DND-41 (cell line): ENCODE measurements at regions not wholly inside any gene's neighbourhood (a gene's known extent, or its start where the extent isn't known, plus 50 kb on each side); places are given as distances from the start of the nearest gene placed in this dataset.

Experiments used
- ATAC-seq: fragments of 200-7000 bp; cut with Tn5 transposase; 3 replicates; pipeline ENCODE4 v1.9.1; 2021; ENCODE audit warnings: low read depth; ENCODE audit not compliant: insufficient read depth
- DNase-seq: peaks from one replicate; pipeline ENCODE4 v3.0.0-alpha.2; 2020
- H2AFZ ChIP-seq: 2 replicates; pipeline ENCODE4 v1.6.0; 2012; ENCODE audit warnings: low read depth, low read length
- H3K27ac ChIP-seq: 2 replicates; pipeline ENCODE4 v1.5.1; 2012; ENCODE audit warnings: low read length, inconsistent platforms
- H3K27me3 ChIP-seq: fragments of 200-600 bp; sonication (generic); 2 replicates; pipeline ENCODE4 v1.6.0; 2012; ENCODE audit warnings: low read length, mild to moderate bottlenecking, inconsistent platforms; ENCODE audit not compliant: insufficient read depth, poor library complexity
- H3K36me3 ChIP-seq: 2 replicates; pipeline ENCODE4 v1.5.1; 2012; ENCODE audit warnings: low read length, inconsistent platforms; ENCODE audit not compliant: insufficient read depth
- H3K4me1 ChIP-seq: 2 replicates; pipeline ENCODE4 v1.5.1; 2012; ENCODE audit warnings: mild to moderate bottlenecking, low read length; ENCODE audit not compliant: insufficient read depth
- H3K4me2 ChIP-seq: 2 replicates; pipeline ENCODE4 v1.6.0; 2012; ENCODE audit warnings: mild to moderate bottlenecking, moderate library complexity, low read length, inconsistent platforms; ENCODE audit not compliant: insufficient read depth
- H3K4me3 ChIP-seq, 2 experiments: fragments of 200-600 bp in 1 of 2; shearing (Covaris generic) in 1 of 2; 2 replicates each; pipeline ENCODE4 v1.5.1; 2012 to 2016; ENCODE audit warnings: inconsistent platforms in 2 of 2, low read length in 2 of 2, mild to moderate bottlenecking in 2 of 2, low read depth in 1 of 2, moderate library complexity in 1 of 2
- H3K79me2 ChIP-seq: 2 replicates; pipeline ENCODE4 v1.6.0; 2012; ENCODE audit warnings: low read length, inconsistent platforms; ENCODE audit not compliant: insufficient read depth
- H3K9ac ChIP-seq: 2 replicates; pipeline ENCODE4 v1.6.0; 2012; ENCODE audit warnings: low read depth, mild to moderate bottlenecking, inconsistent platforms, low read length, moderate library complexity
- H3K9me3 ChIP-seq: 2 replicates; pipeline ENCODE4 v1.5.1; 2012; ENCODE audit warnings: low read length, moderate library complexity, mild to moderate bottlenecking, inconsistent platforms; ENCODE audit not compliant: insufficient read depth, severe bottlenecking
- H4K20me1 ChIP-seq: 2 replicates; pipeline ENCODE4 v1.6.0; 2012; ENCODE audit warnings: low read length; ENCODE audit not compliant: insufficient read depth
- EZH2 ChIP-seq: IDR thresholded peaks from 3 replicates; pipeline ENCODE4 v1.6.1; 2012; ENCODE audit warnings: borderline replicate concordance, low read depth, mild to moderate bottlenecking, moderate library complexity, low read length, inconsistent platforms; ENCODE audit not compliant: severe bottlenecking
- TF ChIP-seq, protein P1 (sequence below): IDR thresholded peaks from 2 replicates; pipeline ENCODE4 v1.5.1; 2012; ENCODE audit warnings: borderline replicate concordance, low read length, moderate library complexity, mild to moderate bottlenecking; ENCODE audit not compliant: poor library complexity, severe bottlenecking; ENCODE audit errors: extremely low read depth

DNA sequence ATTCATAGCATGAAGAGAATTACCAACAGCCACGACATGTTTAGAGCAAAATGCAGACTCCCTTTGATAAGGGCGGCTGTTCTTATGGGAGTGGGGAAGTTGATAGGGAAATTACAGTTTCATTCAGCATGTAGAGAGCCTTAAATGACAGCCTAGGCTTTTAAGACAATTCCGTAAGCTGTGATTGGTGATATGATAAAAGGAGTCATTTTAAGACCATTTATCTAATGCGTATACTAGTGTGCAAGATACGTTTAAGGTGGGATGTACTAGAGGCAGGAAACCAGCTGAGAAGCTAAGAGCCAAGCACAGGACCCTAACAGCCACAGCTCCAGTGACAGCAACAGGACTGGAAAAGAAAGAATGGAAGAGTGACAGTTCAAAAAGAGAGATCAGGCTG, 102.2 kb upstream of the ZFP42 start:
- no peak for ATAC-seq
- DNase-seq: no peak
- Histone ChIP-seq H3K9me3 (no peaks in the 10 kb centered on the region), H3K4me1 (no peaks in the 10 kb centered on the region), H3K27ac (no peak overlapping the region), H3K9ac (no peak overlapping the region), H4K20me1 (no peaks in the 10 kb centered on the region), H3K4me2 (no peak overlapping the region), H2AFZ (no peak overlapping the region), H3K4me3 (no peak overlapping the region), H3K36me3 (no peaks in the 10 kb centered on the region), H3K79me2 (no peaks in the 10 kb centered on the region), H3K27me3 (no peaks in the 10 kb centered on the region)
- TF ChIP-seq, protein P1, sequence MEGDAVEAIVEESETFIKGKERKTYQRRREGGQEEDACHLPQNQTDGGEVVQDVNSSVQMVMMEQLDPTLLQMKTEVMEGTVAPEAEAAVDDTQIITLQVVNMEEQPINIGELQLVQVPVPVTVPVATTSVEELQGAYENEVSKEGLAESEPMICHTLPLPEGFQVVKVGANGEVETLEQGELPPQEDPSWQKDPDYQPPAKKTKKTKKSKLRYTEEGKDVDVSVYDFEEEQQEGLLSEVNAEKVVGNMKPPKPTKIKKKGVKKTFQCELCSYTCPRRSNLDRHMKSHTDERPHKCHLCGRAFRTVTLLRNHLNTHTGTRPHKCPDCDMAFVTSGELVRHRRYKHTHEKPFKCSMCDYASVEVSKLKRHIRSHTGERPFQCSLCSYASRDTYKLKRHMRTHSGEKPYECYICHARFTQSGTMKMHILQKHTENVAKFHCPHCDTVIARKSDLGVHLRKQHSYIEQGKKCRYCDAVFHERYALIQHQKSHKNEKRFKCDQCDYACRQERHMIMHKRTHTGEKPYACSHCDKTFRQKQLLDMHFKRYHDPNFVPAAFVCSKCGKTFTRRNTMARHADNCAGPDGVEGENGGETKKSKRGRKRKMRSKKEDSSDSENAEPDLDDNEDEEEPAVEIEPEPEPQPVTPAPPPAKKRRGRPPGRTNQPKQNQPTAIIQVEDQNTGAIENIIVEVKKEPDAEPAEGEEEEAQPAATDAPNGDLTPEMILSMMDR: no peak
- TF ChIP-seq EZH2: no peak

- Histone ChIP-seq H3K27ac (no peak overlapping the region), H3K27me3 (no peaks in the 10 kb centered on the region), H3K4me2 (no peak overlapping the region), H3K4me3 (no peak overlapping the region), H3K9me3 (no peaks in the 10 kb centered on the region), H3K79me2 (no peaks in the 10 kb centered on the region), H3K9ac (no peak overlapping the region), H3K4me1 (no peaks in the 10 kb centered on the region), H3K36me3 (no peaks in the 10 kb centered on the region), H2AFZ (no peak overlapping the region), H4K20me1 (no peaks in the 10 kb centered on the region)
- no peak for DNase-seq
- no peak for ATAC-seq
- TF ChIP-seq EZH2: no peak
- TF ChIP-seq, protein P1: no peak
These were observed 92.5 kb upstream of the ZFP42 start for GRCh38 chr4:187903106-187903505.

GRCh38 chr4:187903700-187904099, 91.9 kb upstream of the ZFP42 start:
- H3K79me2 ChIP-seq: no peaks in the 10 kb centered on the region
- no peak overlapping the region for H3K4me3 ChIP-seq
- H4K20me1 ChIP-seq: no peaks in the 10 kb centered on the region
- no peaks in the 10 kb centered on the region for H3K4me1 ChIP-seq
- no peaks in the 10 kb centered on the region for H3K27me3 ChIP-seq
- no peak overlapping the region for H2AFZ ChIP-seq
- H3K9me3 ChIP-seq: no peaks in the 10 kb centered on the region
- ATAC-seq (no peak), DNase-seq (no peak)
- no peak overlapping the region for H3K27ac ChIP-seq
- H3K9ac ChIP-seq: no peak overlapping the region
- H3K4me2 ChIP-seq: no peak overlapping the region
- no peaks in the 10 kb centered on the region for H3K36me3 ChIP-seq
- TF ChIP-seq, protein P1: no peak
- TF ChIP-seq EZH2: no peak

- H4K20me1 ChIP-seq: no peaks in the 10 kb centered on the region
- no peak overlapping the region for H3K4me3 ChIP-seq
- H3K9me3 ChIP-seq: no peaks in the 10 kb centered on the region
- no peak overlapping the region for H3K4me2 ChIP-seq
- TF ChIP-seq, protein P1: no peak
- no peak for TF ChIP-seq EZH2
- ATAC-seq: no peak
- H3K27me3 ChIP-seq: no peaks in the 10 kb centered on the region
- no peak overlapping the region for H2AFZ ChIP-seq
- no peaks in the 10 kb centered on the region for H3K4me1 ChIP-seq
- H3K79me2 ChIP-seq: no peaks in the 10 kb centered on the region
- no peaks in the 10 kb centered on the region for H3K36me3 ChIP-seq
- no peak overlapping the region for H3K27ac ChIP-seq
- no peak for DNase-seq
- no peak overlapping the region for H3K9ac ChIP-seq
These were observed 87.5 kb upstream of the ZFP42 start for GRCh38 chr4:187908079-187908561.
